GM12864 (cell line): ENCODE measurements at regions not wholly inside any gene's neighbourhood (a gene's known extent, or its start where the extent isn't known, plus 50 kb on each side); places are given as distances from the start of the nearest gene placed in this dataset.

ENCODE experiments used
- DNase-seq: peaks from one replicate; pipeline ENCODE4 v3.0.0-alpha.2; 2011; ENCODE audit warnings: low read depth
- H3K4me3 ChIP-seq: 2 replicates; pipeline ENCODE4 v1.5.1; 2011; ENCODE audit warnings: mild to moderate bottlenecking, low read depth, low read length, control low read depth
- CTCF ChIP-seq: IDR thresholded peaks from 2 replicates; pipeline ENCODE4 v1.5.1; 2011; ENCODE audit warnings: low read depth, mild to moderate bottlenecking, moderate library complexity, low read length, control low read depth, inconsistent platforms; ENCODE audit errors: missing control alignments

- H3K4me3 ChIP-seq, result no peak overlapping the region
- no peak for TF ChIP-seq CTCF
- DNase-seq, result no peak
Observed at GRCh38 chr12:124706363-124706762, 139.0 kb upstream of the NCOR2 start.

- H3K4me3 ChIP-seq, result no peak overlapping the region
- TF ChIP-seq CTCF, result no peak
- DNase-seq, result no peak
Observed at GRCh38 chr12:124705545-124706138, 138.2 kb upstream of the NCOR2 start.

- no peak for TF ChIP-seq CTCF
- H3K4me3 ChIP-seq, result no peak overlapping the region
- no peak for DNase-seq
Observed at GRCh38 chr12:124704619-124705018, 137.2 kb upstream of the NCOR2 start.

- no peak for DNase-seq
- TF ChIP-seq CTCF, result no peak
- H3K4me3 ChIP-seq, result no peak overlapping the region
Observed at GRCh38 chr12:124703856-124704255, 136.4 kb upstream of the NCOR2 start.

GRCh38 chr12:124702736-124703135 is 135.3 kb upstream of the NCOR2 start:
- DNase-seq, result no peak
- H3K4me3 ChIP-seq, result no peak overlapping the region
- no peak for TF ChIP-seq CTCF

- no peak for DNase-seq
- no peak overlapping the region for H3K4me3 ChIP-seq
- no peak for TF ChIP-seq CTCF
Observed at GRCh38 chr12:124700810-124701592, 133.6 kb upstream of the NCOR2 start.

GRCh38 chr12:124699909-124700308 is 132.5 kb upstream of the NCOR2 start:
- no peak for TF ChIP-seq CTCF
- H3K4me3 ChIP-seq, result no peak overlapping the region
- no peak for DNase-seq
